ENCODE measurements at regions not wholly inside any gene's neighbourhood (a gene's known extent, or its start where the extent isn't known, plus 50 kb on each side); places are given as distances from the start of the nearest gene placed in this dataset.
"Not testable (repeated sequence)": the region's sequence is repeated elsewhere in the genome, so short reads cannot be mapped to it uniquely, and the experiment has no call there.

DNA sequence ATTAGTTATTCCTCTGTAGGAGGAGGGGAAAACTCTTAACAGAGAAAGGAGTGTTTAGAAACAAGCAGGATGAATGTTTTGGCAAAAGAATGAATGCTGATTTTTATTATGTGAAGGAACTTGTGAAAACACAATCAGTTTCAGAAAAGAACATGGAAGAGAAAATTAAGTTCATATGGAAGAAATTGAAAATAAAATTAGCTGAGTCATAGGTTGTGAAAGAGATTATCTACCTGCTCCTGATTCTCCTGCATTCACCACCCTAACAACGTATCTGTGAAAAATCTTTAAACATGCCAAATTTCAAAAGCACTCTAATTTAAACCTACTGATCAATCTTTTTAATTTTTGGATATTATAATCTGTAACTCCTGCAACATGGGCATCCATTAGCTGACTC, 227.3 kb upstream of the RSPO3 start:
- ATAC-seq: no peak
- H3K36me3 Mint-ChIP-seq: no peaks in the 10 kb centered on the region
- H3K9me3 Mint-ChIP-seq: peaks cover 5 to 6% of the 10 kb centered on the region in 2 donors
- H3K9me3 ChIP-seq (ENCODE audit: control insufficient read depth, insufficient read depth, low read length): no peaks in the 10 kb centered on the region
- no peaks in the 10 kb centered on the region for H3K27me3 ChIP-seq (ENCODE audit: control insufficient read depth, insufficient read depth, low read length)
- no peak overlapping the region for H3K27ac Mint-ChIP-seq
- H3K4me3 Mint-ChIP-seq: no peak overlapping the region
- no peaks in the 10 kb centered on the region for H3K27me3 Mint-ChIP-seq (ENCODE audit: low read depth in 2 of 2)
- TF ChIP-seq, protein P1, sequence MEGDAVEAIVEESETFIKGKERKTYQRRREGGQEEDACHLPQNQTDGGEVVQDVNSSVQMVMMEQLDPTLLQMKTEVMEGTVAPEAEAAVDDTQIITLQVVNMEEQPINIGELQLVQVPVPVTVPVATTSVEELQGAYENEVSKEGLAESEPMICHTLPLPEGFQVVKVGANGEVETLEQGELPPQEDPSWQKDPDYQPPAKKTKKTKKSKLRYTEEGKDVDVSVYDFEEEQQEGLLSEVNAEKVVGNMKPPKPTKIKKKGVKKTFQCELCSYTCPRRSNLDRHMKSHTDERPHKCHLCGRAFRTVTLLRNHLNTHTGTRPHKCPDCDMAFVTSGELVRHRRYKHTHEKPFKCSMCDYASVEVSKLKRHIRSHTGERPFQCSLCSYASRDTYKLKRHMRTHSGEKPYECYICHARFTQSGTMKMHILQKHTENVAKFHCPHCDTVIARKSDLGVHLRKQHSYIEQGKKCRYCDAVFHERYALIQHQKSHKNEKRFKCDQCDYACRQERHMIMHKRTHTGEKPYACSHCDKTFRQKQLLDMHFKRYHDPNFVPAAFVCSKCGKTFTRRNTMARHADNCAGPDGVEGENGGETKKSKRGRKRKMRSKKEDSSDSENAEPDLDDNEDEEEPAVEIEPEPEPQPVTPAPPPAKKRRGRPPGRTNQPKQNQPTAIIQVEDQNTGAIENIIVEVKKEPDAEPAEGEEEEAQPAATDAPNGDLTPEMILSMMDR (IDR thresholded peaks at IDR 0.05): no peak
- no peaks in the 10 kb centered on the region for H3K4me1 ChIP-seq (ENCODE audit: control insufficient read depth, insufficient read depth, low read length)
- 71% methylated on average over 1 of the region's 1 CpG for WGBS (ENCODE audit: insufficient coverage)
- no peaks in the 10 kb centered on the region for H3K36me3 ChIP-seq (ENCODE audit: control insufficient read depth, insufficient read depth, low read length)
- no peak overlapping the region for H3K4me3 ChIP-seq (ENCODE audit: low read length)
- intact Hi-C loops (cut with micrococcal nuclease): no loop called here
- no peak for DNase-seq
- H3K4me1 Mint-ChIP-seq: no peaks in the 10 kb centered on the region
- H3K27ac ChIP-seq (ENCODE audit: low read length): no peak overlapping the region

DNA sequence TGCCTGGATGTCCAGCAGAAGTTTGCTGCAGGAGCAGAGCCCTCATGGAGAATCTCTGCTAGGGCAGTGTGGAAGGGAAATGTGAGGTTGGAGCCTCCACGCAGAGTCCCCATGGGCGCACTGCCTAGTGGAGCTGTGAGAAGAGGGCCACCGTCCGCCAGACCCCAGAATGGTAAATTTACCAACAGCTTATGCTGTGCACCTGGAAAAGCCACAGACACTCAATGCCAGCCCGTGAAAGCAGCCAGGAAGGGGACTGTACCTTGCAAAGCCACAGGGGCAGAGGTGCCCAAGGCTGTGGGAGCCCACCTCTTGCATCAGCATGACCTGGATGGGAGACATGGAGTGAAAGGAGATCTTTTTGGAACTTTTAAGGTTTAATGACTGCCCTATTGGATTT, 225.6 kb upstream of the RSPO3 start:
- H3K27ac Mint-ChIP-seq; H3K27me3 Mint-ChIP-seq (ENCODE audit: low read depth in 2 of 2); H3K36me3 Mint-ChIP-seq; H3K9me3 Mint-ChIP-seq; H3K36me3 ChIP-seq (ENCODE audit: control insufficient read depth, insufficient read depth, low read length); DNase-seq; H3K4me1 ChIP-seq (ENCODE audit: control insufficient read depth, insufficient read depth, low read length); ATAC-seq; H3K27me3 ChIP-seq (ENCODE audit: control insufficient read depth, insufficient read depth, low read length); H3K4me3 Mint-ChIP-seq; H3K9me3 ChIP-seq (ENCODE audit: control insufficient read depth, insufficient read depth, low read length); intact Hi-C loops (cut with micrococcal nuclease); H3K27ac ChIP-seq (ENCODE audit: low read length); H3K4me3 ChIP-seq (ENCODE audit: low read length); H3K4me1 Mint-ChIP-seq: not testable (repeated sequence)
- 78% methylated on average over 5 of the region's 5 CpGs for WGBS (ENCODE audit: insufficient coverage)

DNA sequence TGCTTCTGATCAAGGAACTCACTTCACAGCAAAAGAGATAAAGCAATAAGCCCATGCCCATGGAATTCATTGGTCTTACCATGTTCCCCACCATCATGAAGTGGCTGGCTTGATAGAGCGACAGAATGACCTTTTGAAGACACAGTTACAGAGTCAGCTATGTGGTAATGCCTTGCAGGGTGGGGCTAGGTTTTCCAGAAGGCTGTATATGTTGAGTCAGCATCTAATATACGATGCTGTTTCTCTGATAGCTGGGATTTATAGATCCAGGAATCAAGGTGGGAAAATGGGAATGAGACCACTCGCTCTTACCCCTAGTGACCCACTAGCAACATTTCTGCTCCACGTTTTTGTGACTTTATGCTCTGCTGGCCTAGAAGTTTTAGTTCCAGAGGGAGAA, 220.7 kb upstream of the RSPO3 start:
- 85% methylated on average over 4 of the region's 4 CpGs for WGBS (ENCODE audit: insufficient coverage)
- TF ChIP-seq, protein P1 (IDR thresholded peaks at IDR 0.05): no peak
- Histone ChIP-seq H3K27ac (ENCODE audit: low read length) (no peak overlapping the region), H3K4me3 (ENCODE audit: low read length) (no peak overlapping the region), H3K4me1 (ENCODE audit: control insufficient read depth, insufficient read depth, low read length) (no peaks in the 10 kb centered on the region), H3K27me3 (ENCODE audit: control insufficient read depth, insufficient read depth, low read length) (no peaks in the 10 kb centered on the region), H3K9me3 (ENCODE audit: control insufficient read depth, insufficient read depth, low read length) (no peaks in the 10 kb centered on the region), H3K36me3 (ENCODE audit: control insufficient read depth, insufficient read depth, low read length) (no peaks in the 10 kb centered on the region)
- peaks cover 0 to 2% of the 10 kb centered on the region in 2 donors for H3K9me3 Mint-ChIP-seq
- H3K27me3 Mint-ChIP-seq (ENCODE audit: low read depth in 2 of 2): no peaks in the 10 kb centered on the region
- ATAC-seq (no peak), DNase-seq (no peak)
- H3K36me3 Mint-ChIP-seq: no peaks in the 10 kb centered on the region
- H3K4me3 Mint-ChIP-seq: no peak overlapping the region
- no peaks in the 10 kb centered on the region for H3K4me1 Mint-ChIP-seq
- intact Hi-C loops (cut with micrococcal nuclease): no loop called here
- H3K27ac Mint-ChIP-seq: no peak overlapping the region

DNA sequence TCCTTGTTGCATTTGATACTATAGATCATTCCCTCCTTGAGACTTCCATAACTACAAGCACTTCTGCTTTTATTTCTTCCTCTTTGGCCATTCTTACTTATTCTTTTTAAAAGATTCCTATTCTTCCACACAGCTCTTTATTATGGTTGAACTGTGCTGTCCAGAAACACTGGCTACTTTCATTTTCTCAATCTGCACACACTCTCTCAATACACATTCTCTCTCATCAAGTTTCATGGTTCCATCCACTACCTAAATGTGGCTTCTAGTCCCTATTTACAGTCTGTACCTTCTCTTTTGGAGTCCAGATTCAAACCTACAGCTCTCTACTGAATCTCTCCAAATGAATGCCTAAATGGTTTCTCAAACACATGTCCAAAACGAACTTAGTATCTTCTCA, 214.3 kb upstream of the RSPO3 start:
- no peak for DNase-seq
- Mint-ChIP-seq H3K4me1 (no peaks in the 10 kb centered on the region), H3K27me3 (ENCODE audit: low read depth in 2 of 2) (no peaks in the 10 kb centered on the region), H3K27ac (no peak overlapping the region), H3K4me3 (no peak overlapping the region), H3K36me3 (no peaks in the 10 kb centered on the region), H3K9me3 (no peaks in the 10 kb centered on the region)
- 79% methylated on average over 1 of the region's 1 CpG for WGBS (ENCODE audit: insufficient coverage)
- no peak overlapping the region for H3K4me3 ChIP-seq (ENCODE audit: low read length)
- TF ChIP-seq, protein P1 (IDR thresholded peaks at IDR 0.05): no peak
- H3K36me3 ChIP-seq (ENCODE audit: control insufficient read depth, insufficient read depth, low read length): no peaks in the 10 kb centered on the region
- no peak overlapping the region for H3K27ac ChIP-seq (ENCODE audit: low read length)
- no peak for ATAC-seq
- H3K4me1 ChIP-seq (ENCODE audit: control insufficient read depth, insufficient read depth, low read length): no peaks in the 10 kb centered on the region
- intact Hi-C loops (cut with micrococcal nuclease): no loop called here
- no peaks in the 10 kb centered on the region for H3K27me3 ChIP-seq (ENCODE audit: control insufficient read depth, insufficient read depth, low read length)
- H3K9me3 ChIP-seq (ENCODE audit: control insufficient read depth, insufficient read depth, low read length): no peaks in the 10 kb centered on the region
